A549 (cell line): ENCODE measurements at regions not wholly inside any gene's neighbourhood (a gene's known extent, or its start where the extent isn't known, plus 50 kb on each side); places are given as distances from the start of the nearest gene placed in this dataset.

Source experiments
- EP300 ChIP-seq, 2 experiments: fragments of >200 bp; sonication (Bioruptor Twin); formaldehyde crosslinking; IDR thresholded peaks; 2 replicates in 1 of 2; 3 replicates in 1 of 2; pipeline ENCODE4 v1.6.1; 2016 to 2017
- NPAS2 ChIP-seq: fragments of 250-450 bp; sonication (Bioruptor Pico); IDR thresholded peaks from 2 replicates; pipeline ENCODE4 v1.8.0; 2022; ENCODE audit warnings: mild to moderate bottlenecking, moderate library complexity, borderline replicate concordance
- NR3C1 ChIP-seq: fragments of >200 bp; sonication (Bioruptor Twin); formaldehyde crosslinking; IDR thresholded peaks from 3 replicates; pipeline ENCODE4 v1.6.1; 2017
- PHF8 ChIP-seq: fragments of 200-600 bp; sonication (generic); IDR thresholded peaks from 2 replicates; pipeline ENCODE4 v1.6.1; 2016; ENCODE audit warnings: low read depth, mild to moderate bottlenecking, antibody characterized with exemption, moderate library complexity, borderline replicate concordance
- POLR2A ChIP-seq: IDR thresholded peaks from 2 replicates; pipeline ENCODE4 v1.6.1; 2012; ENCODE audit warnings: mild to moderate bottlenecking, low read length
- RCOR1 ChIP-seq: fragments of 150-350 bp; IDR thresholded peaks from 2 replicates; pipeline ENCODE4 v1.6.1; 2014; ENCODE audit warnings: antibody characterized with exemption, low read length, low read depth
- ZFP36 ChIP-seq: fragments of 450-650 bp; IDR thresholded peaks from 2 replicates; pipeline ENCODE4 v1.6.1; 2014; ENCODE audit warnings: borderline replicate concordance; ENCODE audit not compliant: partially characterized antibody
- TF ChIP-seq, protein P1 (sequence below): fragments of 200-600 bp; sonication (generic); IDR thresholded peaks from 2 replicates; pipeline ENCODE4 v1.6.1; 2016; ENCODE audit warnings: antibody characterized with exemption, mild to moderate bottlenecking, moderate library complexity
- TF ChIP-seq, protein P2 (sequence below): fragments of >200 bp; sonication (Bioruptor Twin); formaldehyde crosslinking; IDR thresholded peaks from 3 replicates; pipeline ENCODE4 v1.5.1; 2016
- TF ChIP-seq, protein P3 (sequence below): fragments of 450-650 bp; IDR thresholded peaks from 2 replicates; pipeline ENCODE4 v1.6.1; 2014; ENCODE audit warnings: antibody characterized with exemption
- TF ChIP-seq, protein P4 (sequence below): IDR thresholded peaks from 2 replicates; pipeline ENCODE4 v1.6.1; 2012

DNA sequence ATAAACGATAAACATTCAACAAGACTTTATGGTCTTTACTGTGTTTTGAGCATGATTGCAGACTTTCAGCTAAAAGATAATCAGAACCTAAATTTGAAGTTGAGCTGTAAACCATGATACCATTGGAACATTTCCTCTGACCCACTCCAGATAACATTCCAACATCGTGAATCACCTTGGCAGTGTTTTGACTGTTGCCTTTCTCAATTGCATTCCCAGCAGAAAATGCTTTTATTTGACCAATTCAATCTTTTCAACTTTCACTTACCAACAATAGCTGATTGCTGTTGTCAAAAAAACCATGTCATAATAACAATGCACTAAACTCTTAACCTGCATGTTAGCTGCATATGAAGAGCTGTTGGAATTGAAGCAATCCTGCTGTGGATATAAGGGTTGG is 165.5 kb downstream of the MDFIC start:
- TF ChIP-seq RCOR1 (no peak), ZFP36 (no peak), POLR2A (no peak), NPAS2 (CRISPR knock-in tag) (no peak), EP300 (IDR thresholded peaks at IDR 0.05) (no peak), NR3C1 (no peak), PHF8 (no peak)
- TF ChIP-seq, protein P1, sequence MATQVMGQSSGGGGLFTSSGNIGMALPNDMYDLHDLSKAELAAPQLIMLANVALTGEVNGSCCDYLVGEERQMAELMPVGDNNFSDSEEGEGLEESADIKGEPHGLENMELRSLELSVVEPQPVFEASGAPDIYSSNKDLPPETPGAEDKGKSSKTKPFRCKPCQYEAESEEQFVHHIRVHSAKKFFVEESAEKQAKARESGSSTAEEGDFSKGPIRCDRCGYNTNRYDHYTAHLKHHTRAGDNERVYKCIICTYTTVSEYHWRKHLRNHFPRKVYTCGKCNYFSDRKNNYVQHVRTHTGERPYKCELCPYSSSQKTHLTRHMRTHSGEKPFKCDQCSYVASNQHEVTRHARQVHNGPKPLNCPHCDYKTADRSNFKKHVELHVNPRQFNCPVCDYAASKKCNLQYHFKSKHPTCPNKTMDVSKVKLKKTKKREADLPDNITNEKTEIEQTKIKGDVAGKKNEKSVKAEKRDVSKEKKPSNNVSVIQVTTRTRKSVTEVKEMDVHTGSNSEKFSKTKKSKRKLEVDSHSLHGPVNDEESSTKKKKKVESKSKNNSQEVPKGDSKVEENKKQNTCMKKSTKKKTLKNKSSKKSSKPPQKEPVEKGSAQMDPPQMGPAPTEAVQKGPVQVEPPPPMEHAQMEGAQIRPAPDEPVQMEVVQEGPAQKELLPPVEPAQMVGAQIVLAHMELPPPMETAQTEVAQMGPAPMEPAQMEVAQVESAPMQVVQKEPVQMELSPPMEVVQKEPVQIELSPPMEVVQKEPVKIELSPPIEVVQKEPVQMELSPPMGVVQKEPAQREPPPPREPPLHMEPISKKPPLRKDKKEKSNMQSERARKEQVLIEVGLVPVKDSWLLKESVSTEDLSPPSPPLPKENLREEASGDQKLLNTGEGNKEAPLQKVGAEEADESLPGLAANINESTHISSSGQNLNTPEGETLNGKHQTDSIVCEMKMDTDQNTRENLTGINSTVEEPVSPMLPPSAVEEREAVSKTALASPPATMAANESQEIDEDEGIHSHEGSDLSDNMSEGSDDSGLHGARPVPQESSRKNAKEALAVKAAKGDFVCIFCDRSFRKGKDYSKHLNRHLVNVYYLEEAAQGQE = no peak
- TF ChIP-seq, protein P2, sequence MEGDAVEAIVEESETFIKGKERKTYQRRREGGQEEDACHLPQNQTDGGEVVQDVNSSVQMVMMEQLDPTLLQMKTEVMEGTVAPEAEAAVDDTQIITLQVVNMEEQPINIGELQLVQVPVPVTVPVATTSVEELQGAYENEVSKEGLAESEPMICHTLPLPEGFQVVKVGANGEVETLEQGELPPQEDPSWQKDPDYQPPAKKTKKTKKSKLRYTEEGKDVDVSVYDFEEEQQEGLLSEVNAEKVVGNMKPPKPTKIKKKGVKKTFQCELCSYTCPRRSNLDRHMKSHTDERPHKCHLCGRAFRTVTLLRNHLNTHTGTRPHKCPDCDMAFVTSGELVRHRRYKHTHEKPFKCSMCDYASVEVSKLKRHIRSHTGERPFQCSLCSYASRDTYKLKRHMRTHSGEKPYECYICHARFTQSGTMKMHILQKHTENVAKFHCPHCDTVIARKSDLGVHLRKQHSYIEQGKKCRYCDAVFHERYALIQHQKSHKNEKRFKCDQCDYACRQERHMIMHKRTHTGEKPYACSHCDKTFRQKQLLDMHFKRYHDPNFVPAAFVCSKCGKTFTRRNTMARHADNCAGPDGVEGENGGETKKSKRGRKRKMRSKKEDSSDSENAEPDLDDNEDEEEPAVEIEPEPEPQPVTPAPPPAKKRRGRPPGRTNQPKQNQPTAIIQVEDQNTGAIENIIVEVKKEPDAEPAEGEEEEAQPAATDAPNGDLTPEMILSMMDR = no peak
- TF ChIP-seq, protein P3, sequence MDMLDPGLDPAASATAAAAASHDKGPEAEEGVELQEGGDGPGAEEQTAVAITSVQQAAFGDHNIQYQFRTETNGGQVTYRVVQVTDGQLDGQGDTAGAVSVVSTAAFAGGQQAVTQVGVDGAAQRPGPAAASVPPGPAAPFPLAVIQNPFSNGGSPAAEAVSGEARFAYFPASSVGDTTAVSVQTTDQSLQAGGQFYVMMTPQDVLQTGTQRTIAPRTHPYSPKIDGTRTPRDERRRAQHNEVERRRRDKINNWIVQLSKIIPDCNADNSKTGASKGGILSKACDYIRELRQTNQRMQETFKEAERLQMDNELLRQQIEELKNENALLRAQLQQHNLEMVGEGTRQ = no peak
- TF ChIP-seq, protein P4, sequence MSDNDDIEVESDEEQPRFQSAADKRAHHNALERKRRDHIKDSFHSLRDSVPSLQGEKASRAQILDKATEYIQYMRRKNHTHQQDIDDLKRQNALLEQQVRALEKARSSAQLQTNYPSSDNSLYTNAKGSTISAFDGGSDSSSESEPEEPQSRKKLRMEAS = no peak
